SIG-M5 (cell line): ENCODE measurements at regions not wholly inside any gene's neighbourhood (a gene's known extent, or its start where the extent isn't known, plus 50 kb on each side); places are given as distances from the start of the nearest gene placed in this dataset.
"Not testable (repeated sequence)": the region's sequence is repeated elsewhere in the genome, so short reads cannot be mapped to it uniquely, and the experiment has no call there.

Experiments used
- DNase-seq: peaks from one replicate; lab custom pipeline; 2025; lab: John Stamatoyannopoulos, UW

GRCh38 chr21:28126521-28127174, 866.0 kb downstream of the LTN1 start:
- DNase-seq, result no peak

GRCh38 chr21:28124541-28124940, 868.1 kb downstream of the LTN1 start:
- DNase-seq, result no peak

- DNase-seq, result no peak
These were observed 874.1 kb downstream of the LTN1 start for GRCh38 chr21:28118570-28118969.

GRCh38 chr21:28114986-28115385, 877.7 kb downstream of the LTN1 start:
- DNase-seq, result not testable (repeated sequence)

- DNase-seq, result no peak
These were observed 879.0 kb downstream of the LTN1 start for GRCh38 chr21:28113718-28114117.

GRCh38 chr21:28112511-28112910, 880.2 kb downstream of the LTN1 start:
- no peak for DNase-seq

- DNase-seq, result no peak
These were observed 881.5 kb downstream of the LTN1 start for GRCh38 chr21:28111151-28111619.

- no peak for DNase-seq
These were observed 882.0 kb downstream of the LTN1 start for GRCh38 chr21:28110716-28111115.

GRCh38 chr21:28110074-28110473, 882.6 kb downstream of the LTN1 start:
- no peak for DNase-seq

- no peak for DNase-seq
These were observed 886.2 kb downstream of the LTN1 start for GRCh38 chr21:28106370-28106890.

- no peak for DNase-seq
These were observed 888.3 kb downstream of the LTN1 start for GRCh38 chr21:28104346-28104745.

- DNase-seq, result no peak
These were observed 892.3 kb downstream of the LTN1 start for GRCh38 chr21:28100366-28100765.

- DNase-seq, result no peak
These were observed 893.5 kb downstream of the LTN1 start for GRCh38 chr21:28099001-28099705.

- DNase-seq, result no peak
These were observed 901.2 kb downstream of the LTN1 start for GRCh38 chr21:28091466-28091865.

- no peak for DNase-seq
These were observed 902.1 kb downstream of the LTN1 start for GRCh38 chr21:28090546-28090945.

GRCh38 chr21:28089599-28090441, 902.9 kb downstream of the LTN1 start:
- no peak for DNase-seq

GRCh38 chr21:28086861-28087581, 905.7 kb downstream of the LTN1 start:
- DNase-seq, result no peak

GRCh38 chr21:28084951-28085350, 907.7 kb downstream of the LTN1 start:
- no peak for DNase-seq

- DNase-seq, result no peak
These were observed 909.3 kb downstream of the LTN1 start for GRCh38 chr21:28083350-28083749.

GRCh38 chr21:28078126-28078525, 914.6 kb downstream of the LTN1 start:
- no peak for DNase-seq

- no peak for DNase-seq
These were observed 918.0 kb downstream of the LTN1 start for GRCh38 chr21:28074676-28075075.

- no peak for DNase-seq
These were observed 920.1 kb downstream of the LTN1 start for GRCh38 chr21:28072601-28073000.
